ENCODE measurements at regions not wholly inside any gene's neighbourhood (a gene's known extent, or its start where the extent isn't known, plus 50 kb on each side); places are given as distances from the start of the nearest gene placed in this dataset.

DNA sequence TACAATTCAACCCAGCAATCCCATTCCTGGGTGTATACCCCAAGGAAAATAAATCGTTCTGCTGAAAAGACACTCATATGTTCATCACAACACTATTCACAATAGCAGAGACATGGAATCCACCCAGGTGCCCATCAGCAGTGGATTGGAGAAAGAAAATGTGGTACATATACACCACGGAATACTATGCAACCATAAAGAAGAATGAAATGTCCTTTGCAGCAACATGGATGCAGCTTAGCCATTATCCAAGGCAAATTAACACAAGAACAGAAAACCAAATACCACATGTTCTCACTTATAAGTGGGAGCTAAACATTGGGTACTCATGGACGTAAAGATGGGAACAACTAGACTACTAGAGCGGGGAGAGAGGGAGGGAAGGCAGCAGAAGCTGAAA lies 207.8 kb downstream of the GATA3 start:
- TF ChIP-seq, protein P1, sequence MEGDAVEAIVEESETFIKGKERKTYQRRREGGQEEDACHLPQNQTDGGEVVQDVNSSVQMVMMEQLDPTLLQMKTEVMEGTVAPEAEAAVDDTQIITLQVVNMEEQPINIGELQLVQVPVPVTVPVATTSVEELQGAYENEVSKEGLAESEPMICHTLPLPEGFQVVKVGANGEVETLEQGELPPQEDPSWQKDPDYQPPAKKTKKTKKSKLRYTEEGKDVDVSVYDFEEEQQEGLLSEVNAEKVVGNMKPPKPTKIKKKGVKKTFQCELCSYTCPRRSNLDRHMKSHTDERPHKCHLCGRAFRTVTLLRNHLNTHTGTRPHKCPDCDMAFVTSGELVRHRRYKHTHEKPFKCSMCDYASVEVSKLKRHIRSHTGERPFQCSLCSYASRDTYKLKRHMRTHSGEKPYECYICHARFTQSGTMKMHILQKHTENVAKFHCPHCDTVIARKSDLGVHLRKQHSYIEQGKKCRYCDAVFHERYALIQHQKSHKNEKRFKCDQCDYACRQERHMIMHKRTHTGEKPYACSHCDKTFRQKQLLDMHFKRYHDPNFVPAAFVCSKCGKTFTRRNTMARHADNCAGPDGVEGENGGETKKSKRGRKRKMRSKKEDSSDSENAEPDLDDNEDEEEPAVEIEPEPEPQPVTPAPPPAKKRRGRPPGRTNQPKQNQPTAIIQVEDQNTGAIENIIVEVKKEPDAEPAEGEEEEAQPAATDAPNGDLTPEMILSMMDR (IDR thresholded peaks at IDR 0.05): no peak
- no peaks in the 10 kb centered on the region for H3K9me3 ChIP-seq
- ATAC-seq (no peak), DNase-seq (no peak)
- intact Hi-C loops (cut with DNase I): no loop called here
- no peak overlapping the region for H3K4me3 ChIP-seq
- H3K27ac ChIP-seq: no peak overlapping the region
- no peaks in the 10 kb centered on the region for H3K36me3 ChIP-seq
- no peaks in the 10 kb centered on the region for H3K27me3 ChIP-seq (ENCODE audit: low read depth)
- no peaks in the 10 kb centered on the region for H3K4me1 ChIP-seq

DNA sequence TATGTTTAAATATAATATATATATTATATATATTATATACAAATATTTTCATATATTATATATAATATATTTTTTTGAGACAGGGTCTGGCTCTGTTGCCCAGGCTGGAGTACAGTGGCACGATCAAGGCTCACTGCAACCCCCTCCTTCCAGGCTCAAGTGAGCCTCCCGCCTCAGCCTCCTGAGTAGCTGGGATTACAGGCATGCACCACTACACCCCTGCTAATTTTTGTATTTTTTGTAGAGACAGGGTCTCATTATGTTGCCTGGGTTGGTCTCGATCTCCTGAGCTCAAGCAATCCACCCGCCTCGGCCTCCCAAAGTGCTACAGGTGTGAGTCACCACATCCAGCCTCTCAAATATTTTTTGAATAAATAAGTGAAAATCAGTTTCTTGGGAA lies 215.5 kb downstream of the GATA3 start:
- H3K27me3 ChIP-seq (ENCODE audit: low read depth): no peaks in the 10 kb centered on the region
- ATAC-seq (no peak), DNase-seq (no peak)
- no peaks in the 10 kb centered on the region for H3K36me3 ChIP-seq
- no peaks in the 10 kb centered on the region for H3K4me1 ChIP-seq
- H3K27ac ChIP-seq: no peak overlapping the region
- H3K4me3 ChIP-seq: no peak overlapping the region
- intact Hi-C loops (cut with DNase I): no loop called here
- H3K9me3 ChIP-seq: no peaks in the 10 kb centered on the region
- TF ChIP-seq, protein P1 (IDR thresholded peaks at IDR 0.05): no peak

DNA sequence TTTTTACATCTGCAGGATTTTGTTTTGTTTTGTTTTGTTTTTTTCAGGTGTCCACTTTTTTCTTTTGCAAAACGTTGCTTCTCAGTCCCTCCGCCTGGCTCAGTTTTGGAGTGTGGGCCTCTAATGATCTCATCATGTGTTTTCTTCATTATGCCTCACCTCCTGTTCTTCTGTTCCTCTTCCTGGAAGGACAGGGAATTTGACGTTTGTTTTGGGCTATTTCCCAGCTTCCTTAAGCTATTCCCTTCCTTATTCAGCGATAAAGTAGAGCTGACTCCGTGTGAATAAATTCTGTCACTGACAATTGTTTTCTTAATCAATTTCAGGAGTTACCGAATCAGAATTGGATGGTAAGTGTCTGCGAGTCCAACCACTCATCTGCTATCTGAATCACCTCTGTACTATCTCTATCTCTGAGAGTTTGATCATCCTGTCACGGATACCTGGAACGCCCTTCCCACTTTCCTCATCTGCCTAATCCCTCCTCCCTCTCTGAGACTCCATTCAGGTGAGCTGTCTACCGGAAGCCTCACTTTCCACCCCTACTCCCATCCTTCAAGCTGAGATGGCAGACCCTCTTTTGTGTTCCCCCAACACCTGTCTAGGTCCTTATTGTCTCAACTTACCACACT lies 218.4 kb downstream of the GATA3 start:
- intact Hi-C loops (cut with DNase I): no loop called here
- Histone ChIP-seq H3K27ac (no peak overlapping the region), H3K27me3 (ENCODE audit: low read depth) (no peaks in the 10 kb centered on the region)

DNA sequence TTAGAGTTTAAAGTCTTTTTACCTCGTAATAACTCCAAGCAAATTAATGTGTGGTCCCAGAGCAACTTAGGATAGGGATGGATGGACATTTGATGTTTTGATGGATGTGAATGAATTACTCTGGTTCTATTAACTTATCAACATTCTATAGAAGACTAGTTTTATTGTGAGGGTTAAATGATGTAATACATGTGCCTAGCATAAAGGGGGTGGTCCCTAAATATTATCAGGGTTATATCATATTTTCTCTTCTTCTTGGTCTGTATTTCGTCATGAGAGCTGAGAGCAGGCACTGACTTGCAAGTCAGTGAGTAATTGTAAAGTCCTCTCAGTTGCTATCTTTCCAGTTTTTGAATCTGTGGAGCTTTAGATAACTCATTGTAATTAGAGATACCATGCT lies 219.3 kb downstream of the GATA3 start:
- Histone ChIP-seq H3K36me3 (no peaks in the 10 kb centered on the region), H3K27ac (no peak overlapping the region), H3K27me3 (ENCODE audit: low read depth) (no peaks in the 10 kb centered on the region), H3K4me3 (no peak overlapping the region), H3K9me3 (no peaks in the 10 kb centered on the region), H3K4me1 (no peaks in the 10 kb centered on the region)
- intact Hi-C loops (cut with DNase I): no loop called here
- DNase-seq (no peak), ATAC-seq (no peak)
- TF ChIP-seq, protein P1 (IDR thresholded peaks at IDR 0.05): no peak

More for the DNA sequence above, 218.4 kb downstream of the GATA3 start:
- ATAC-seq (no peak), DNase-seq (no peak)
- H3K9me3 ChIP-seq: no peaks in the 10 kb centered on the region
- no peaks in the 10 kb centered on the region for H3K36me3 ChIP-seq
- H3K4me1 ChIP-seq: no peaks in the 10 kb centered on the region
- TF ChIP-seq, protein P1 (IDR thresholded peaks at IDR 0.05): no peak
- no peak overlapping the region for H3K4me3 ChIP-seq

DNA sequence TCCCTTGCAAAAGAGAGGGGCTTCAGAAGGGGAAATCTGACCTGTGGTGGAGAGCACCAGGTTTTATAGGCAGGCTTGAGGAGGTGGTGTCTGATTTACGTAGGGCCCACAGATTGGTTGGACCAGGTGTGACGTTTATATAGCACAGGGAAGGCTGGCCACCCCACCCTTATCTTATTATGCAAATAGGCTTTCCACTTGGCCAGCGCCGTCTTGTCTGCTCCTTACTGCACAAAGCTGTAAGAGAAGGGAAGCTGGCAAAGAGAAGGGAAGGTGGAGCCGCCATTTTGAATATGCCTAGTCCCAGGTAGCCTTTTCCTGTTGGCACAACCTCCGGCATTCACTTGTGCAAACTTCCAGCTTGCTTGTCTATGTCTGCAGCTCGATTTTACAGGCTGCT lies 221.4 kb downstream of the GATA3 start:
- Histone ChIP-seq H3K9me3 (no peaks in the 10 kb centered on the region), H3K4me1 (no peaks in the 10 kb centered on the region), H3K36me3 (no peaks in the 10 kb centered on the region), H3K27ac (no peak overlapping the region), H3K27me3 (ENCODE audit: low read depth) (peaks cover 3% of the 10 kb centered on the region), H3K4me3 (no peak overlapping the region)
- intact Hi-C loops (cut with DNase I): no loop called here
- DNase-seq: no peak
- no peak for ATAC-seq
- TF ChIP-seq, protein P1 (IDR thresholded peaks at IDR 0.05): no peak
